Fibroblast of lung (primary cell): ENCODE measurements at regions not wholly inside any gene's neighbourhood (a gene's known extent, or its start where the extent isn't known, plus 50 kb on each side); places are given as distances from the start of the nearest gene placed in this dataset.

Source experiments
- DNase-seq, 2 donors: peaks; one replicate each; pipeline versions ENCODE4 v3.0.0 to v3.0.0-alpha.2; 2010; ENCODE audit warnings: low read depth in 2 of 2
- H2AFZ ChIP-seq: 2 replicates; pipeline ENCODE4 v1.5.1; 2012; ENCODE audit warnings: low read length, control low read depth, inconsistent platforms
- H3K27ac ChIP-seq: 2 replicates; pipeline ENCODE4 v1.5.1; 2011; ENCODE audit warnings: low read length, control low read depth; ENCODE audit not compliant: insufficient read depth
- H3K27me3 ChIP-seq: 2 replicates; pipeline ENCODE4 v1.5.1; 2011; ENCODE audit warnings: mild to moderate bottlenecking, low read length; ENCODE audit not compliant: control insufficient read depth, insufficient read depth
- H3K36me3 ChIP-seq: 2 replicates; pipeline ENCODE4 v1.5.1; 2011; ENCODE audit warnings: low read length; ENCODE audit not compliant: control insufficient read depth, insufficient read depth
- H3K4me1 ChIP-seq: 2 replicates; pipeline ENCODE4 v1.5.1; 2011; ENCODE audit warnings: low read length; ENCODE audit not compliant: control insufficient read depth, insufficient read depth; ENCODE audit errors: extremely low read depth
- H3K4me2 ChIP-seq: 2 replicates; pipeline ENCODE4 v1.5.1; 2011; ENCODE audit warnings: low read length, control low read depth; ENCODE audit not compliant: insufficient read depth; ENCODE audit errors: extremely low read depth
- H3K4me3 ChIP-seq, 4 experiments: fragments of 200-600 bp in 1 of 4; sonication (generic) in 1 of 4; replicated peaks in 1 of 4; 2 replicates each; pipeline ENCODE4 v1.5.1; 2011 to 2016; ENCODE audit warnings: low read length in 4 of 4, low read depth in 3 of 4, mild to moderate bottlenecking in 3 of 4, control low read depth in 2 of 4, inconsistent platforms in 1 of 4, mixed read lengths in 1 of 4; ENCODE audit not compliant: insufficient read depth in 1 of 4; ENCODE audit errors: control extremely low read depth in 1 of 4
- H3K79me2 ChIP-seq: 2 replicates; pipeline ENCODE4 v1.5.1; 2012; ENCODE audit warnings: mild to moderate bottlenecking, low read length, inconsistent platforms; ENCODE audit not compliant: control insufficient read depth, insufficient read depth
- H3K9ac ChIP-seq: 2 replicates; pipeline ENCODE4 v1.5.1; 2011; ENCODE audit warnings: mild to moderate bottlenecking, low read length, control low read depth; ENCODE audit not compliant: insufficient read depth
- H3K9me3 ChIP-seq: 2 replicates; pipeline ENCODE4 v1.5.1; 2012; ENCODE audit warnings: low read depth, low read length; ENCODE audit not compliant: control insufficient read depth, insufficient read depth
- H4K20me1 ChIP-seq: 2 replicates; pipeline ENCODE4 v1.5.1; 2011; ENCODE audit warnings: low read length; ENCODE audit not compliant: control insufficient read depth, insufficient read depth; ENCODE audit errors: extremely low read depth
- CTCF ChIP-seq, 2 donors: IDR thresholded peaks in 1 of 2; conservative IDR thresholded peaks in 1 of 2; 1 replicate in 1 of 2; 2 replicates in 1 of 2; pipeline ENCODE4 v1.5.1; 2011 to 2012; ENCODE audit warnings: low read length in 2 of 2, control low read depth in 1 of 2, inconsistent platforms in 1 of 2, low read depth in 1 of 2, mild to moderate bottlenecking in 1 of 2
- EZH2 ChIP-seq: IDR thresholded peaks from 2 replicates; pipeline ENCODE4 v1.5.1; 2012; ENCODE audit warnings: low read length, control low read depth, mild to moderate bottlenecking; ENCODE audit errors: missing control alignments

GRCh38 chr13:58059624-58060023 lies 428.1 kb downstream of the PCDH17 start:
- no peak overlapping the region for H3K4me2 ChIP-seq
- no peak for TF ChIP-seq EZH2
- TF ChIP-seq CTCF (conservative IDR thresholded peaks at IDR 0.05 in 1 of 2, IDR thresholded peaks at IDR 0.05 in 1 of 2; ENCODE audit: low read depth in 1 of 2, low read length in 2 of 2) = no peak
- H3K36me3 ChIP-seq = no peaks in the 10 kb centered on the region
- H4K20me1 ChIP-seq = no peaks in the 10 kb centered on the region
- no peaks in the 10 kb centered on the region for H3K4me1 ChIP-seq
- H3K9ac ChIP-seq = no peak overlapping the region
- H2AFZ ChIP-seq = no peak overlapping the region
- no peaks in the 10 kb centered on the region for H3K79me2 ChIP-seq
- H3K9me3 ChIP-seq = no peaks in the 10 kb centered on the region
- DNase-seq = no peak
- no peak overlapping the region for H3K4me3 ChIP-seq
- H3K27ac ChIP-seq = no peak overlapping the region
- H3K27me3 ChIP-seq = no peaks in the 10 kb centered on the region

- no peaks in the 10 kb centered on the region for H3K27me3 ChIP-seq
- H3K79me2 ChIP-seq = no peaks in the 10 kb centered on the region
- H3K4me2 ChIP-seq = no peak overlapping the region
- no peaks in the 10 kb centered on the region for H3K36me3 ChIP-seq
- no peaks in the 10 kb centered on the region for H3K9me3 ChIP-seq
- no peaks in the 10 kb centered on the region for H3K4me1 ChIP-seq
- H3K9ac ChIP-seq = no peak overlapping the region
- H3K27ac ChIP-seq = no peak overlapping the region
- H2AFZ ChIP-seq = no peak overlapping the region
- DNase-seq = peak in 1 of 2 donors; percentile 57
- TF ChIP-seq EZH2 = no peak
- H3K4me3 ChIP-seq = no peak overlapping the region
- H4K20me1 ChIP-seq = no peaks in the 10 kb centered on the region
Observed at GRCh38 chr13:58080806-58081205, 449.3 kb downstream of the PCDH17 start.

GRCh38 chr13:58081301-58081820 lies 449.8 kb downstream of the PCDH17 start:
- H4K20me1 ChIP-seq = no peaks in the 10 kb centered on the region
- H3K4me3 ChIP-seq = no peak overlapping the region
- no peak overlapping the region for H2AFZ ChIP-seq
- no peaks in the 10 kb centered on the region for H3K9me3 ChIP-seq
- H3K27ac ChIP-seq = no peak overlapping the region
- no peaks in the 10 kb centered on the region for H3K79me2 ChIP-seq
- no peaks in the 10 kb centered on the region for H3K36me3 ChIP-seq
- no peak overlapping the region for H3K4me2 ChIP-seq
- TF ChIP-seq CTCF (conservative IDR thresholded peaks at IDR 0.05 in 1 of 2, IDR thresholded peaks at IDR 0.05 in 1 of 2; ENCODE audit: low read depth in 1 of 2, low read length in 2 of 2) (no peak), EZH2 (no peak)
- DNase-seq = no peak
- H3K27me3 ChIP-seq = no peaks in the 10 kb centered on the region
- no peaks in the 10 kb centered on the region for H3K4me1 ChIP-seq
- no peak overlapping the region for H3K9ac ChIP-seq
